HEK293 (cell line): ENCODE measurements at regions not wholly inside any gene's neighbourhood (a gene's known extent, or its start where the extent isn't known, plus 50 kb on each side); places are given as distances from the start of the nearest gene placed in this dataset.

Experiments used
- CTCF ChIA-PET: fragments of 350-600 bp; formaldehyde crosslinking; extraction: SDS; loops from one replicate; lab custom pipeline; 2021; ENCODE audit warnings: antibody characterized with exemption; lab: Yijun Ruan, JAX
- POLR2A ChIA-PET: fragments of 300-600 bp; formaldehyde crosslinking; extraction: SDS; loops from one replicate; lab custom pipeline; 2020; ENCODE audit warnings: antibody characterized with exemption, inconsistent platforms; lab: Yijun Ruan, JAX
- H3K27ac ChIP-seq: fragments of 200-500 bp; sonication (Bioruptor generic); 2 replicates; pipeline ENCODE4 v1.5.1; 2014; ENCODE audit warnings: low read depth, low read length, control low read depth, inconsistent platforms; ENCODE audit errors: extremely low read depth
- H3K36me3 ChIP-seq, 2 experiments: fragments of 200-500 bp in 1 of 2; sonication (Bioruptor generic) in 1 of 2; 1 replicate in 1 of 2; 2 replicates in 1 of 2; pipeline ENCODE4 v1.5.1; 2014 to 2017; ENCODE audit warnings: inconsistent platforms in 2 of 2, low read length in 2 of 2; ENCODE audit not compliant: control insufficient read depth in 2 of 2, insufficient read depth in 1 of 2
- H3K4me1 ChIP-seq: fragments of 200-500 bp; sonication (Bioruptor generic); 2 replicates; pipeline ENCODE4 v1.5.1; 2014; ENCODE audit warnings: mild to moderate bottlenecking, low read length, inconsistent platforms; ENCODE audit not compliant: control insufficient read depth, insufficient read depth
- H3K4me3 ChIP-seq: 2 replicates; pipeline ENCODE4 v1.5.1; 2011; ENCODE audit warnings: low read depth, mild to moderate bottlenecking, control low read depth, low read length, moderate library complexity
- H3K9me3 ChIP-seq: fragments of 200-500 bp; sonication (Bioruptor generic); 2 replicates; pipeline ENCODE4 v1.5.1; 2014; ENCODE audit warnings: low read depth, low read length, inconsistent platforms; ENCODE audit not compliant: control insufficient read depth, insufficient read depth
- HOXC10 ChIP-seq: sonication (generic); formaldehyde crosslinking; IDR thresholded peaks from 2 replicates; pipeline ENCODE4 v1.8.1; 2023; ENCODE audit warnings: mild to moderate bottlenecking, missing genetic modification reagents
- REPIN1 ChIP-seq: fragments of 450-650 bp; formaldehyde crosslinking; IDR thresholded peaks from 2 replicates; pipeline ENCODE4 v1.5.1; 2017; ENCODE audit warnings: missing biosample characterization, missing genetic modification characterization, low read depth
- TRIM28 ChIP-seq: IDR thresholded peaks from 2 replicates; pipeline ENCODE4 v1.6.1; 2011; ENCODE audit warnings: low read length, control low read depth, borderline replicate concordance
- ZBTB20 ChIP-seq: fragments of 450-650 bp; formaldehyde crosslinking; IDR thresholded peaks from 2 replicates; pipeline ENCODE4 v1.5.1; 2016; ENCODE audit warnings: missing biosample characterization, missing genetic modification characterization
- ZBTB7A ChIP-seq: fragments of 450-650 bp; formaldehyde crosslinking; IDR thresholded peaks from 2 replicates; pipeline ENCODE4 v1.5.1; 2016; ENCODE audit warnings: low read depth, missing biosample characterization, missing genetic modification characterization
- ZFP3 ChIP-seq: fragments of 450-650 bp; formaldehyde crosslinking; IDR thresholded peaks from 2 replicates; pipeline ENCODE4 v1.5.1; 2016; ENCODE audit warnings: low read depth, missing biosample characterization, missing genetic modification characterization
- ZNF114 ChIP-seq: fragments of 450-650 bp; formaldehyde crosslinking; IDR thresholded peaks from 2 replicates; pipeline ENCODE4 v1.5.0; 2017; ENCODE audit warnings: missing biosample characterization, missing genetic modification characterization
- ZNF16 ChIP-seq: fragments of 450-650 bp; formaldehyde crosslinking; IDR thresholded peaks from 2 replicates; pipeline ENCODE4 v1.5.1; 2016; ENCODE audit warnings: low read depth, missing biosample characterization, missing genetic modification characterization
- ZNF169 ChIP-seq: fragments of 450-650 bp; formaldehyde crosslinking; IDR thresholded peaks from 2 replicates; pipeline ENCODE4 v1.5.1; 2016; ENCODE audit warnings: missing biosample characterization, missing genetic modification characterization
- ZNF175 ChIP-seq: fragments of 450-650 bp; formaldehyde crosslinking; IDR thresholded peaks from 2 replicates; pipeline ENCODE4 v1.5.1; 2016; ENCODE audit warnings: missing biosample characterization, missing genetic modification characterization
- ZNF184 ChIP-seq: fragments of 450-650 bp; IDR thresholded peaks from 2 replicates; pipeline ENCODE4 v1.5.1; 2018; ENCODE audit warnings: missing biosample characterization, mild to moderate bottlenecking, missing genetic modification characterization
- ZNF19 ChIP-seq: fragments of 450-650 bp; formaldehyde crosslinking; IDR thresholded peaks from 2 replicates; pipeline ENCODE4; 2016; ENCODE audit warnings: missing biosample characterization, missing genetic modification characterization, low read depth
- ZNF335 ChIP-seq: fragments of 450-650 bp; formaldehyde crosslinking; conservative IDR thresholded peaks from 2 replicates; pipeline ENCODE4 v1.5.1; 2016; ENCODE audit warnings: missing biosample characterization, missing genetic modification characterization
- ZNF354C ChIP-seq: fragments of 450-650 bp; formaldehyde crosslinking; IDR thresholded peaks from 2 replicates; pipeline ENCODE4 v1.5.1; 2016; ENCODE audit warnings: missing biosample characterization, missing genetic modification characterization, low read depth, borderline replicate concordance
- ZNF423 ChIP-seq: fragments of 450-650 bp; formaldehyde crosslinking; IDR thresholded peaks from 2 replicates; pipeline ENCODE4 v1.5.1; 2016; ENCODE audit warnings: missing biosample characterization, missing genetic modification characterization
- ZNF449 ChIP-seq: fragments of 450-650 bp; formaldehyde crosslinking; IDR thresholded peaks from 2 replicates; pipeline ENCODE4 v1.5.1; 2017; ENCODE audit warnings: missing biosample characterization, mild to moderate bottlenecking, missing genetic modification characterization, moderate library complexity
- ZNF513 ChIP-seq: fragments of 450-650 bp; IDR thresholded peaks from 2 replicates; pipeline ENCODE4 v1.5.1; 2018; ENCODE audit warnings: missing biosample characterization, missing genetic modification characterization
- ZNF555 ChIP-seq: fragments of 450-650 bp; formaldehyde crosslinking; conservative IDR thresholded peaks from 2 replicates; pipeline ENCODE4 v1.5.1; 2017; ENCODE audit warnings: missing biosample characterization, mild to moderate bottlenecking, missing genetic modification characterization, inconsistent platforms
- ZNF558 ChIP-seq: fragments of 450-650 bp; formaldehyde crosslinking; IDR thresholded peaks from 2 replicates; pipeline ENCODE4 v1.5.1; 2016; ENCODE audit warnings: missing biosample characterization, missing genetic modification characterization
- ZNF571 ChIP-seq: fragments of 450-650 bp; formaldehyde crosslinking; IDR thresholded peaks from 2 replicates; pipeline ENCODE4 v1.5.0; 2017; ENCODE audit warnings: missing biosample characterization, missing genetic modification characterization
- ZNF610 ChIP-seq: fragments of 450-650 bp; formaldehyde crosslinking; IDR thresholded peaks from 2 replicates; pipeline ENCODE4 v1.5.1; 2016; ENCODE audit warnings: missing biosample characterization, missing genetic modification characterization, borderline replicate concordance
- ZNF664 ChIP-seq: fragments of 450-650 bp; formaldehyde crosslinking; IDR thresholded peaks from 2 replicates; pipeline ENCODE4 v1.5.1; 2016; ENCODE audit warnings: missing biosample characterization, missing genetic modification characterization
- ZNF692 ChIP-seq: fragments of 450-650 bp; formaldehyde crosslinking; IDR thresholded peaks from 2 replicates; pipeline ENCODE4 v1.5.1; 2016; ENCODE audit warnings: missing biosample characterization, missing genetic modification characterization
- ZNF701 ChIP-seq: fragments of 450-650 bp; formaldehyde crosslinking; IDR thresholded peaks from 2 replicates; pipeline ENCODE4 v1.5.1; 2016; ENCODE audit warnings: missing biosample characterization, missing genetic modification characterization
- ZNF747 ChIP-seq: fragments of 450-650 bp; formaldehyde crosslinking; IDR thresholded peaks from 2 replicates; pipeline ENCODE4 v1.5.1; 2016; ENCODE audit warnings: missing biosample characterization, missing genetic modification characterization
- ZNF792 ChIP-seq: fragments of 450-650 bp; formaldehyde crosslinking; IDR thresholded peaks from 2 replicates; pipeline ENCODE4 v1.5.1; 2016; ENCODE audit warnings: missing biosample characterization, missing genetic modification characterization
- ZNF843 ChIP-seq: fragments of 450-650 bp; formaldehyde crosslinking; IDR thresholded peaks from 2 replicates; pipeline ENCODE4 v1.5.1; 2016; ENCODE audit warnings: missing biosample characterization, missing genetic modification characterization
- TF ChIP-seq, protein P1 (sequence below): fragments of 450-650 bp; formaldehyde crosslinking; IDR thresholded peaks from 2 replicates; pipeline ENCODE4; 2016; ENCODE audit warnings: missing biosample characterization, missing genetic modification characterization

GRCh38 chr6:95866732-95867131 is 149.0 kb upstream of the FUT9 start:
- Histone ChIP-seq H3K4me3 (no peak overlapping the region), H3K36me3 (no peaks in the 10 kb centered on the region), H3K9me3 (no peaks in the 10 kb centered on the region), H3K4me1 (no peaks in the 10 kb centered on the region), H3K27ac (no peak overlapping the region)
- TF ChIP-seq ZNF664 (tag by site-specific recombination), result no peak
- no peak for TF ChIP-seq ZNF571
- TF ChIP-seq ZNF16 (tag by site-specific recombination), result no peak
- TF ChIP-seq ZNF354C (tag by site-specific recombination), result no peak
- TF ChIP-seq ZFP3 (tag by site-specific recombination), result no peak
- POLR2A ChIA-PET, result no interaction called here
- CTCF ChIA-PET, result interaction anchor here (1.4 to 1.5 kb wide), 2 partner anchors 441 to 469 kb away, joined by 3 read pairs; no protein-coding TSS in a partner anchor

GRCh38 chr6:95867205-95867604 is 148.6 kb upstream of the FUT9 start:
- TF ChIP-seq ZNF792 (tag by site-specific recombination) (no peak), REPIN1 (no peak), ZNF19 (tag by site-specific recombination) (no peak), ZNF747 (no peak), ZNF335 (tag by site-specific recombination) (no peak), ZNF184 (no peak), ZNF423 (tag by site-specific recombination) (no peak), ZBTB20 (no peak), TRIM28 (no peak), HOXC10 (CRISPR knock-in tag) (no peak), ZNF513 (no peak)
- Histone ChIP-seq H3K9me3 (no peaks in the 10 kb centered on the region), H3K4me1 (no peaks in the 10 kb centered on the region), H3K27ac (no peak overlapping the region), H3K4me3 (no peak overlapping the region), H3K36me3 (no peaks in the 10 kb centered on the region)
- CTCF ChIA-PET, result interaction anchor here (0.9 to 1.5 kb wide), 2 partner anchors 436 to 469 kb away, joined by 3 read pairs; no protein-coding TSS in a partner anchor
- POLR2A ChIA-PET, result no interaction called here

DNA sequence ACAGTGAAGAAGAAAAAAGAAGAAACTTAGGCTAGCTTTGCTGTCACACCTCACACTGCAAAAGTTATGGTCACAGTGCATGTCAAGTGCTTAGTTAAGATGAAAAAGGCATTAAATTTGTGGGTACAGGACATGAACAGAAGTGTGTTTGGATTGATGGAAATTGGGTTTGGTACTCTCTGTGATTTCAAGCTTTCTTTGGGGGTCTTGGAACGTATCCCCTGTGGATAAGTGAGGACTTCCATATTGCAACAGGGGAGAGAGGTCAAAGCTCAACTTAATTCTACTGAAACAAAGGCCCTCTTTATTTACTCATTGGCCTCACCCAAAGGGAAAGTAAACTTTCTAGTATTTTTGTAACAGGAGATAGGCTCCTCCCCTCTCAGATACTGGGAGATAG is 138.3 kb upstream of the FUT9 start:
- Histone ChIP-seq H3K9me3 (no peaks in the 10 kb centered on the region), H3K36me3 (no peaks in the 10 kb centered on the region), H3K4me3 (no peak overlapping the region), H3K4me1 (no peaks in the 10 kb centered on the region), H3K27ac (no peak overlapping the region)
- ChIA-PET POLR2A (no interaction called here), CTCF (no interaction called here)
- TF ChIP-seq ZNF114 (tag by site-specific recombination) (no peak), ZNF169 (no peak), ZNF175 (tag by site-specific recombination) (no peak), ZBTB7A (tag by site-specific recombination) (no peak), ZNF555 (no peak), ZNF843 (tag by site-specific recombination) (no peak), ZNF610 (tag by site-specific recombination) (no peak), ZNF449 (no peak), ZNF558 (no peak), ZNF692 (tag by site-specific recombination) (no peak), ZNF701 (tag by site-specific recombination) (no peak)
- TF ChIP-seq, protein P1, sequence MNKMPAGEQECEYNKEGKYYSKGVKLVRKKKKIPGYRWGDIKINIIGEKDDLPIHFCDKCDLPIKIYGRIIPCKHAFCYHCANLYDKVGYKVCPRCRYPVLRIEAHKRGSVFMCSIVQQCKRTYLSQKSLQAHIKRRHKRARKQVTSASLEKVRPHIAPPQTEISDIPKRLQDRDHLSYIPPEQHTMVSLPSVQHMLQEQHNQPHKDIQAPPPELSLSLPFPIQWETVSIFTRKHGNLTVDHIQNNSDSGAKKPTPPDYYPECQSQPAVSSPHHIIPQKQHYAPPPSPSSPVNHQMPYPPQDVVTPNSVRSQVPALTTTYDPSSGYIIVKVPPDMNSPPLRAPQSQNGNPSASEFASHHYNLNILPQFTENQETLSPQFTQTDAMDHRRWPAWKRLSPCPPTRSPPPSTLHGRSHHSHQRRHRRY (tag by site-specific recombination), result no peak
